HCT116 (cell line): ENCODE measurements at regions not wholly inside any gene's neighbourhood (a gene's known extent, or its start where the extent isn't known, plus 50 kb on each side); places are given as distances from the start of the nearest gene placed in this dataset.

Source experiments
- ATF3 ChIP-seq: IDR thresholded peaks from 2 replicates; pipeline ENCODE4 v1.6.1; 2012
- CTCF ChIP-seq, 3 experiments: fragments of 200-600 bp in 1 of 3; sonication (generic) in 1 of 3; IDR thresholded peaks in 2 of 3; conservative IDR thresholded peaks in 1 of 3; 2 replicates each; pipeline ENCODE4 v1.5.1; 2012 to 2017; ENCODE audit warnings: low read depth in 2 of 3, low read length in 2 of 3, antibody characterized with exemption in 1 of 3, borderline replicate concordance in 1 of 3, control low read depth in 1 of 3, mild to moderate bottlenecking in 1 of 3, mixed read lengths in 1 of 3, mixed run types in 1 of 3, moderate library complexity in 1 of 3; ENCODE audit not compliant: insufficient read depth in 1 of 3
- EZH2 ChIP-seq: fragments of 200-600 bp; sonication (generic); IDR thresholded peaks from 2 replicates; pipeline ENCODE4 v1.6.1; 2017; ENCODE audit warnings: antibody characterized with exemption, mixed run types
- EZH2phosphoT487 ChIP-seq: fragments of 200-600 bp; IDR thresholded peaks from 2 replicates; pipeline ENCODE4 v1.6.1; 2018; ENCODE audit warnings: antibody characterized with exemption, borderline replicate concordance
- REST ChIP-seq: IDR thresholded peaks from 2 replicates; pipeline ENCODE4 v1.6.1; 2012; ENCODE audit warnings: low read depth
- SIN3A ChIP-seq: IDR thresholded peaks from 2 replicates; pipeline ENCODE4 v1.6.1; 2012; ENCODE audit warnings: low read depth
- YY1 ChIP-seq: IDR thresholded peaks from 2 replicates; pipeline ENCODE4 v1.6.1; 2011; ENCODE audit warnings: low read length, low read depth, moderate library complexity, mild to moderate bottlenecking; ENCODE audit not compliant: insufficient replicate concordance; ENCODE audit errors: extremely low read depth

GRCh38 chr11:92667486-92668152 is 301.8 kb upstream of the MTNR1B start:
- TF ChIP-seq CTCF (IDR thresholded peaks at IDR 0.05 in 2 of 3, conservative IDR thresholded peaks at IDR 0.05 in 1 of 3; ENCODE audit: borderline replicate concordance in 1 of 3, insufficient read depth in 1 of 3, low read depth in 2 of 3, low read length in 2 of 3) = no peak
- TF ChIP-seq SIN3A = no peak
- no peak for TF ChIP-seq EZH2
- TF ChIP-seq REST = no peak
- TF ChIP-seq ATF3 = no peak
- TF ChIP-seq YY1 = no peak
- no peak for TF ChIP-seq EZH2phosphoT487
